Cardiac muscle cell (in vitro differentiated cells and primary cell): ENCODE measurements at regions not wholly inside any gene's neighbourhood (a gene's known extent, or its start where the extent isn't known, plus 50 kb on each side); places are given as distances from the start of the nearest gene placed in this dataset.

ENCODE experiments used
- DNase-seq, 2 donors: peaks; one replicate each; pipeline versions ENCODE4 v3.0.0 to v3.0.0-alpha.2; 2010 to 2017; ENCODE audit warnings: low read depth in 1 of 2, low spot score in 1 of 2
- H3K27ac ChIP-seq: fragments of 200-600 bp; sonication (generic); 2 replicates; pipeline ENCODE4 v1.5.1; 2016
- H3K27me3 ChIP-seq: fragments of 200-600 bp; sonication (generic); 2 replicates; pipeline ENCODE4 v1.6.0; 2016; ENCODE audit warnings: control low read depth
- H3K36me3 ChIP-seq: fragments of 200-600 bp; sonication (generic); 2 replicates; pipeline ENCODE4 v1.5.1; 2016; ENCODE audit warnings: control low read depth
- H3K4me1 ChIP-seq: fragments of 200-600 bp; sonication (generic); 2 replicates; pipeline ENCODE4 v1.8.1; 2017; ENCODE audit warnings: low read depth, mild to moderate bottlenecking, mixed run types
- H3K4me3 ChIP-seq: fragments of 200-600 bp; sonication (generic); 2 replicates; pipeline ENCODE4 v1.5.1; 2016; ENCODE audit warnings: mild to moderate bottlenecking
- H3K9me3 ChIP-seq: fragments of 200-600 bp; sonication (generic); 2 replicates; pipeline ENCODE4 v1.5.1; 2017; ENCODE audit warnings: low read depth, mild to moderate bottlenecking, control low read depth
- CTCF ChIP-seq: IDR thresholded peaks from 2 replicates; pipeline ENCODE4 v1.5.1; 2012; ENCODE audit warnings: low read depth, mild to moderate bottlenecking, low read length

DNA sequence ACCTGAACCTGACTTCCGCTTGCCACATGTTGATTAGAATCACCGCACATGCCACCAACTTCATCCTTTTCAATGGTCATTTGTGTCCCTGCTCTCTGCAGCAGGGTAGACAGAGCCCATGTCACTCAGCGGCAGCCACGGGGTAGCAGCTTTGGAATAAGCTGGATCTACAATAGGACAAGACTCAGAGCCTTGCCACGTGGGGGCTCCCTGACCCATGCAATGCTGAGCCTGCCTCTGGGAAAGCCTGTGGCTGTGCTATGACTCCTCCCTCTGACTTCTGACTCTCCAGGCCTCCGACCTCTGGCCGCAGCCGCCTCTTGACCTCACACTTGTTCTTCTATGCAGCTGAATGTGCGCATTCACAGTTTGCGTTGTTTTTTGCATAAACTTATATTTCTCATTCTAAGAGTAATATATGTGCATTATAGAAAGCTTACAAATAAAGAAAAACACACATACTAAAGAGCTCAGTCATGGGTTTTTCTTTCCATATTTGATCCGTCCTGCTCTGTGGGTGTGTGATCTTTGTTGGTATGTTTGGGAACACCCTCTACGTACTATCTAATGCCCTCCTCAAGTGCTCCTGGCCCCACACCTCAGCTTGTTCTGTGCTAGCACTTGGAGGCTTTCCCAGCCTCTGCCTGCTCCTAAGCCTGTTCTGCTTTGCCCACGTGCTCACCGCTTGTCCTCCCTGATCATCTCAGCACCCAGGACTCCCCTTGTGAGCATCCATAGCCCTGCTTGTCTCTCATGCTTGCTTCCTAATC lies 198.0 kb upstream of the MKI67 start:
- Histone ChIP-seq H3K9me3 (no peaks in the 10 kb centered on the region), H3K27me3 (no peaks in the 10 kb centered on the region), H3K4me1 (peaks cover 5% of the 10 kb centered on the region), H3K4me3 (no peak overlapping the region), H3K36me3 (no peaks in the 10 kb centered on the region), H3K27ac (no peak overlapping the region)
- TF ChIP-seq CTCF, result no peak
- DNase-seq, result peak in 1 of 2 donors; percentile 64

- Histone ChIP-seq H3K9me3 (no peaks in the 10 kb centered on the region), H3K4me1 (peaks cover 4% of the 10 kb centered on the region), H3K36me3 (no peaks in the 10 kb centered on the region), H3K27me3 (no peaks in the 10 kb centered on the region), H3K4me3 (no peak overlapping the region), H3K27ac (no peak overlapping the region)
- DNase-seq, result no peak
- no peak for TF ChIP-seq CTCF
Observed at GRCh38 chr10:128325788-128326187, 199.6 kb upstream of the MKI67 start.

DNA sequence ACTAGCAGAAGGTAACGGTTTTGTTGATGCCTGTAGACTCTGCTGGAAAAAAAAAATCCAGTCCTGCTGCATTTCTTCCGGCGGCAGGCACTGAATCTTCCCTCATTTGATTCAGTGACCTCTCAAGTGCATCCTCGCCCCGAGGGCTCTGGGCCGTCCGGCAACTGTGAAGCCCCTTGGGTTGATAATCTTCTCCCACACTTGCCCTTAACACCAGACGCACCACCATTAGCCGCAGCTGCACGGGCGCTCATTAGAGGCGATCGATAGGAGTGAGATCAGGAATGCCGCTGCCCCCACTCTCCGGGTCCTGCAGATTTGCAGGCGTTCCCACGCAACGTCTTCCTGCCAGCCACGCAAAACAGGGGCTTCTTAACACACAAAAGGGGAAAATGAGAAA lies 200.0 kb upstream of the MKI67 start:
- TF ChIP-seq CTCF, result no peak

GRCh38 chr10:128326851-128327250 lies 200.6 kb upstream of the MKI67 start:
- no peaks in the 10 kb centered on the region for H3K9me3 ChIP-seq
- no peak for DNase-seq
- no peaks in the 10 kb centered on the region for H3K36me3 ChIP-seq
- no peaks in the 10 kb centered on the region for H3K27me3 ChIP-seq
- no peak overlapping the region for H3K4me3 ChIP-seq
- H3K27ac ChIP-seq, result no peak overlapping the region
- TF ChIP-seq CTCF, result no peak
- H3K4me1 ChIP-seq, result peaks cover 4% of the 10 kb centered on the region

More for the DNA sequence above, 200.0 kb upstream of the MKI67 start:
- peaks cover 4% of the 10 kb centered on the region for H3K4me1 ChIP-seq
- H3K9me3 ChIP-seq, result no peaks in the 10 kb centered on the region
- no peak overlapping the region for H3K27ac ChIP-seq
- DNase-seq, result no peak
- no peaks in the 10 kb centered on the region for H3K36me3 ChIP-seq
- no peaks in the 10 kb centered on the region for H3K27me3 ChIP-seq
- H3K4me3 ChIP-seq, result no peak overlapping the region

DNA sequence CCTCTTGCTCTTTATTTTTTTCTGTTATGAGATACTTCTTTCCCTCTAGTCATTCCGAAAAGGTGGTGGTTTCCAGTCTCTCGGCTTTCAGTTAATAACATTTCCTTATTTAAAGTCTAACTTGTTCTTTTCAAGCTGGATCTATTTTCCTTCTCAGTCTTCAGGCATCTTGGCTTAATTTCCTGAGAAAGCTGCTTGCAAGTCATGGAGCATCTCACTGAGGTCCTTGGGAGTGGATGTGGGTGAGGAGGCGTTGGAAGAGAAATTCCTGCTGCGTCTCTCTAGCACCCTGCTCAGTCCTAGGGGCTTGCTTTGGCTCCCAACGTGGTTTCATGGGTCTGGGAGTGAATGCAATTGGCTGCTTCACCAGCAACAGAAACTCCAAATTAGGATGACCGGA lies 210.2 kb upstream of the MKI67 start:
- no peak overlapping the region for H3K4me3 ChIP-seq
- no peaks in the 10 kb centered on the region for H3K9me3 ChIP-seq
- no peak for DNase-seq
- no peak overlapping the region for H3K27ac ChIP-seq
- TF ChIP-seq CTCF, result no peak
- H3K27me3 ChIP-seq, result no peaks in the 10 kb centered on the region
- no peaks in the 10 kb centered on the region for H3K36me3 ChIP-seq
- peaks cover 5% of the 10 kb centered on the region for H3K4me1 ChIP-seq
